ENCODE measurements at regions not wholly inside any gene's neighbourhood (a gene's known extent, or its start where the extent isn't known, plus 50 kb on each side); places are given as distances from the start of the nearest gene placed in this dataset.

DNA sequence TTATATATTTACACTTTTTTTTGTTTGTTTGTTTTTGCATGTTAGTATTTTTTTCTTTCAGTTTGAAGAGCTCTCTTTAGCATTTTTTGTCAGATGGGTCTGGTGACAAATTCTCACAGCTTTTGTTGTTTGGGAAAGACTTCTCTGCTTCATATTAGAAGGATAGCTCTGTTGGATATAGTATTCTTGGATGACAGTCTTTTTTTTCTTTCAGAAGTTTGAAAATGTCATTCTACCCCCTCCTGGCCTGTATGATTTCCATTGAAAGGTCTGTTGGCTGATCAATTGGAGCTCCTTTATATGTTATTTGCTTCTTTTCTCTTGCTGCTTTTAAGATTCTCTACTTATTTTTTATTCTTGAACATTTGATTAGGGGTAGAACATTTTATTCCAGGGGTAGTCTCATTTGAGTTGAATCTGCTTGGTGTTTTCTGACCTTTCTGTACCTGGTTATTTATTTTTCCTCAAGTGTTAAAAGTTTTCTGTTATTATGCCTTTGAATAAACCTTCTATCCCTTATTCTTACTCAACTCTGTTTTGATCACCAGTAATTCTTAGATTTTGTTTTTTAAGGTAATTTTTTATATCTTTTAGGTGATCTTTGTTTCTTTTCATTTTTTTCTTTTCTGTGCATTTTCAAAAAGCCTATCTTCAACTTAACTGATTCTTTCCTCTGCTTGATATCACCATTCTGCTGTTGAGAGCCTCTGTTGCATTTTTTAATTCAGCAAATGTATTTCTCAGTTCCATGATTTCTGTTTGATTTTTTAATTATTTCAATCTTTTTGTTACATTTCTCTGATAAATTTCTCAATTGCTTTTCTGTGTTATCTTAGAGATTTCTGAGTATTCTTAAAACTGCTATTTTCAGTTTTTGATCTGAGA lies 176.8 kb upstream of the ECI2 start:
- H3K4me3 ChIP-seq (ENCODE audit: low read depth, low read length), result no peak overlapping the region
- TF ChIP-seq, protein P1, sequence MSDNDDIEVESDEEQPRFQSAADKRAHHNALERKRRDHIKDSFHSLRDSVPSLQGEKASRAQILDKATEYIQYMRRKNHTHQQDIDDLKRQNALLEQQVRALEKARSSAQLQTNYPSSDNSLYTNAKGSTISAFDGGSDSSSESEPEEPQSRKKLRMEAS (IDR thresholded peaks at IDR 0.05; ENCODE audit: low read depth, low read length), result no peak
- no peak for TF ChIP-seq POLR2A (IDR thresholded peaks at IDR 0.05; ENCODE audit: extremely low read depth, insufficient read length)
- TF ChIP-seq, protein P2, sequence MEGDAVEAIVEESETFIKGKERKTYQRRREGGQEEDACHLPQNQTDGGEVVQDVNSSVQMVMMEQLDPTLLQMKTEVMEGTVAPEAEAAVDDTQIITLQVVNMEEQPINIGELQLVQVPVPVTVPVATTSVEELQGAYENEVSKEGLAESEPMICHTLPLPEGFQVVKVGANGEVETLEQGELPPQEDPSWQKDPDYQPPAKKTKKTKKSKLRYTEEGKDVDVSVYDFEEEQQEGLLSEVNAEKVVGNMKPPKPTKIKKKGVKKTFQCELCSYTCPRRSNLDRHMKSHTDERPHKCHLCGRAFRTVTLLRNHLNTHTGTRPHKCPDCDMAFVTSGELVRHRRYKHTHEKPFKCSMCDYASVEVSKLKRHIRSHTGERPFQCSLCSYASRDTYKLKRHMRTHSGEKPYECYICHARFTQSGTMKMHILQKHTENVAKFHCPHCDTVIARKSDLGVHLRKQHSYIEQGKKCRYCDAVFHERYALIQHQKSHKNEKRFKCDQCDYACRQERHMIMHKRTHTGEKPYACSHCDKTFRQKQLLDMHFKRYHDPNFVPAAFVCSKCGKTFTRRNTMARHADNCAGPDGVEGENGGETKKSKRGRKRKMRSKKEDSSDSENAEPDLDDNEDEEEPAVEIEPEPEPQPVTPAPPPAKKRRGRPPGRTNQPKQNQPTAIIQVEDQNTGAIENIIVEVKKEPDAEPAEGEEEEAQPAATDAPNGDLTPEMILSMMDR (IDR thresholded peaks at IDR 0.05; ENCODE audit: low read depth, low read length), result no peak
- TF ChIP-seq MYC (IDR thresholded peaks at IDR 0.05; ENCODE audit: low read depth, low read length), result no peak

DNA sequence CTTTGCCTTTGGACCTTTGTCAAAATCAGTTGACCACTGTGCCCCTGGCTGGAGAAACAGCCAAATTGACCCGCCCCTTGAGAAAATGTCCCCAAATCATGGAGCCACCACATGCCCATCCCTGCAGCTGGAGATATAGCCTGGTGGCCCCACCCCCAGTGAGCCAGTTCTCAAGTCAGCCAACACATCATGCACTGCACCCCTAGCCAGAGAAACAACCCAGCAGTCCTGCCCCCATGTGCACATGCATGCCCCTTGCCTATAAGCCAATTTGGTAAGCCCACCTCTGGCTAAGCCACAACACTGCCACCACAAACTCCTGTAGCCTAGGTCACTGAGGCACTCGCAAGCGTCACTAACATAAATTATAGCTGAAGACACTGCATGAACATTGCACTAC lies 174.2 kb upstream of the ECI2 start:
- no peak for DNase-seq (ENCODE audit: low read depth)
- TF ChIP-seq, protein P1 (IDR thresholded peaks at IDR 0.05; ENCODE audit: low read depth, low read length), result no peak
- H3K4me3 ChIP-seq (ENCODE audit: low read depth, low read length), result no peak overlapping the region

More for the DNA sequence above, 176.8 kb upstream of the ECI2 start:
- DNase-seq (ENCODE audit: low read depth), result no peak

DNA sequence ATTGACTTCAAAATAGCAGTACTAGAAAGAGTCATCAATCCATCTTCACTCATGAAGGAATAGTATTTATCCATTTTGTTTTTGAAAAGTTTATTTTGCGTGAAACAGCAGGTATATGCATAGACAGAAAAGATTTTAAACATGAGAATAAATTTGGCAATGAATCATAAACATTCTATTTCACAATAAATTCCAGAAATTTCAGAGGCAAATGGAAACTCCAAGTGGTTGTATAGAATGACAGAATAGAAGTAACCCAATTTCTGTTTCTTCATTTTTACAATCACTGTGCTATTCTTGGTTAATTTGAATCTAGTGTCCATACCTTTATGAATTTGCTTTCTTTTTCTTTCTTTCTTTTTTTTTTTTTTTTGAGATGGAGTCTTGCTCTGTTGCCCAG lies 173.0 kb upstream of the ECI2 start:
- TF ChIP-seq, protein P1 (IDR thresholded peaks at IDR 0.05; ENCODE audit: low read depth, low read length), result no peak
- TF ChIP-seq MYC (IDR thresholded peaks at IDR 0.05; ENCODE audit: low read depth, low read length) (no peak), POLR2A (IDR thresholded peaks at IDR 0.05; ENCODE audit: extremely low read depth, insufficient read length) (no peak)
- TF ChIP-seq, protein P2 (IDR thresholded peaks at IDR 0.05; ENCODE audit: low read depth, low read length), result no peak
- no peak for DNase-seq (ENCODE audit: low read depth)
- H3K4me3 ChIP-seq (ENCODE audit: low read depth, low read length), result no peak overlapping the region

DNA sequence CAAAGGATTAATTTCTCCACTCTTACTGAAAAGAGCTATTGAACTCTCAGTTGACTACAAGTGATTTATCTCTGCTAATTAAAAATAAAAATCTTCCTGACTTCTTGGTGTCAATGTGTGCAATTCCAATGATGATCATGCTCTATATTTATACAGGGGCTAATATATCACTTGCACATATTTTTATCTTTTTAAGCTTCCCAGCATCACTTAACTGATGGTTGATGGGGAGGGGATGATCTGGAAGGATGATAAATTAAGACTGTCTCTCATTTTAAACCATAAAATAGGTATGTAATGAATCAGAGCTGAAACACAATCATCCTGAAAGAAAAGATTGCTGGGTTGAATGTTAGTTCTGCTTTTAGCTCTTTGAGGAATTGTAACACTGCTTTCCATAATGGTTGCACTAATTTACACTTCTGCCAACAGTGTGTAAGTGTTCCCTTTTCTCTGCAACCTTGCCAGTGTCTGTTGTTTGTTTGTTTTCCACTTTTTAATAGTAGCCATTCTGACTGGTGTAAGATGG lies 169.6 kb upstream of the ECI2 start:
- TF ChIP-seq, protein P2 (IDR thresholded peaks at IDR 0.05; ENCODE audit: low read depth, low read length), result no peak
- TF ChIP-seq MYC (IDR thresholded peaks at IDR 0.05; ENCODE audit: low read depth, low read length), result no peak
- no peak for TF ChIP-seq POLR2A (IDR thresholded peaks at IDR 0.05; ENCODE audit: extremely low read depth, insufficient read length)
- TF ChIP-seq, protein P1 (IDR thresholded peaks at IDR 0.05; ENCODE audit: low read depth, low read length), result no peak
- no peak overlapping the region for H3K4me3 ChIP-seq (ENCODE audit: low read depth, low read length)
- no peak for DNase-seq (ENCODE audit: low read depth)

DNA sequence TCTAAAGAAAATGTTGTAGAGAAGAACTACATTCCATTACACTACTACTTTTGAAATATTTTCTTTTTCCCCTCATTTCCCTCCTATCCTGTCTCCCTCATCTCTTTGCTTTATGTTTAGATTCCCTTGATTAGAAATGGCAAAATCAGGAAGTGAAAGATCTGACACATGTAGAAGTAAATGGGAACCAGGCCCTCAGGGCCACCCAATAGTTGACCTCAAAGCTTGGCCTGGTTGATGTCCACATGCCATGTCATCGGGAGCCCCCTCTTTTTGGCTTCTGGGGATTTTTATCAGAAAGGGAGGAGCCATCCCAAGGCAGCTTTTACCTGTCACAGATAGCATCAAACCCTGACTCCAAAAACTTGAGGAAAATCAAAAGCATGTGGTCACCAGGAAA lies 168.3 kb upstream of the ECI2 start:
- no peak for DNase-seq (ENCODE audit: low read depth)
- TF ChIP-seq, protein P2 (IDR thresholded peaks at IDR 0.05; ENCODE audit: low read depth, low read length), result no peak
- TF ChIP-seq POLR2A (IDR thresholded peaks at IDR 0.05; ENCODE audit: extremely low read depth, insufficient read length) (no peak), MYC (IDR thresholded peaks at IDR 0.05; ENCODE audit: low read depth, low read length) (no peak)
- TF ChIP-seq, protein P1 (IDR thresholded peaks at IDR 0.05; ENCODE audit: low read depth, low read length), result no peak
- H3K4me3 ChIP-seq (ENCODE audit: low read depth, low read length), result no peak overlapping the region

DNA sequence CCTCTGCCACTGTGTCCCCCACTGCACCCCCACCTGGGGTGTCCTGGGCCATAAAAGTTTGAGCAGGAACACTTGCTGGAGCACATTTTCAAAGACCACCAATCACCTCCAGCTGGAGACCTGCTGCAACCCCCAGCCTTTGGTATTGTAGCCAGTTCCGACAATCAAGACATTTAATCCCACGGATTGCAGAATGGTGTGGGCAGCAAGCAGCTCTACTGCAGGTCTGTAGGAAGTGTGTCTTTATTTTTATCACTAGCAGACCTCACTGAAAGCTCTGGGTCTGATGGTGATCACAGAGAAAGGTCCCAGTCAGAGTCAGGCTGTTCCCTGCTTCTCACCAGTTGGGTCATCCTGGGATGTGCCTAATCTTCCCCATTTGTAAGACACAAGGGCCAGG lies 167.1 kb upstream of the ECI2 start:
- no peak overlapping the region for H3K4me3 ChIP-seq (ENCODE audit: low read depth, low read length)
- TF ChIP-seq MYC (IDR thresholded peaks at IDR 0.05; ENCODE audit: low read depth, low read length), result no peak
- TF ChIP-seq, protein P2 (IDR thresholded peaks at IDR 0.05; ENCODE audit: low read depth, low read length), result no peak
- TF ChIP-seq POLR2A (IDR thresholded peaks at IDR 0.05; ENCODE audit: extremely low read depth, insufficient read length), result no peak
- TF ChIP-seq, protein P1 (IDR thresholded peaks at IDR 0.05; ENCODE audit: low read depth, low read length), result no peak
- no peak for DNase-seq (ENCODE audit: low read depth)
